Muscle layer of colon (tissue), 2 donors: ENCODE measurements at regions not wholly inside any gene's neighbourhood (a gene's known extent, or its start where the extent isn't known, plus 50 kb on each side); places are given as distances from the start of the nearest gene placed in this dataset.

ENCODE experiments used
- H3K27ac ChIP-seq: one replicate; pipeline ENCODE4 v1.7.0; 2013; ENCODE audit warnings: low read depth, mild to moderate bottlenecking, low read length, moderate library complexity
- H3K27me3 ChIP-seq, 2 donors: one replicate each; pipeline ENCODE4 v1.7.0; 2013; ENCODE audit warnings: low read length in 2 of 2, mild to moderate bottlenecking in 2 of 2; ENCODE audit not compliant: insufficient read depth in 2 of 2, control insufficient read depth in 1 of 2
- H3K36me3 ChIP-seq: one replicate; pipeline ENCODE4 v1.7.0; 2013; ENCODE audit warnings: mild to moderate bottlenecking, low read length; ENCODE audit not compliant: insufficient read depth
- H3K4me1 ChIP-seq: one replicate; pipeline ENCODE4 v1.7.0; 2013; ENCODE audit warnings: mild to moderate bottlenecking, low read length; ENCODE audit not compliant: insufficient read depth
- H3K4me3 ChIP-seq, 2 donors: one replicate each; pipeline ENCODE4 v1.7.0; 2013; ENCODE audit warnings: low read length in 2 of 2, low read depth in 1 of 2, mild to moderate bottlenecking in 1 of 2, moderate library complexity in 1 of 2
- H3K9ac ChIP-seq: one replicate; pipeline ENCODE4 v1.7.0; 2013; ENCODE audit warnings: low read length
- H3K9me3 ChIP-seq: one replicate; pipeline ENCODE4 v1.7.0; 2013; ENCODE audit warnings: mild to moderate bottlenecking, low read length
- donor health status: abdominal sarcoma.
- donor health status: Adenocarcinoma of cecum.

- H3K36me3 ChIP-seq, result no peaks in the 10 kb centered on the region
- H3K4me1 ChIP-seq, result no peaks in the 10 kb centered on the region
- H3K27me3 ChIP-seq, result no peaks in the 10 kb centered on the region
- H3K4me3 ChIP-seq, result no peak overlapping the region
- no peak overlapping the region for H3K27ac ChIP-seq
- H3K9ac ChIP-seq, result no peak overlapping the region
- no peaks in the 10 kb centered on the region for H3K9me3 ChIP-seq
Measured at GRCh38 chr6:14202947-14203346, 85.4 kb downstream of the CD83 start.

GRCh38 chr6:14206391-14206790 is 88.8 kb downstream of the CD83 start:
- H3K4me1 ChIP-seq, result peaks cover 7% of the 10 kb centered on the region
- no peaks in the 10 kb centered on the region for H3K36me3 ChIP-seq
- no peaks in the 10 kb centered on the region for H3K27me3 ChIP-seq
- no peak overlapping the region for H3K4me3 ChIP-seq
- H3K9ac ChIP-seq, result no peak overlapping the region
- H3K9me3 ChIP-seq, result no peaks in the 10 kb centered on the region
- H3K27ac ChIP-seq, result no peak overlapping the region

GRCh38 chr6:14207448-14207847 is 89.9 kb downstream of the CD83 start:
- no peak overlapping the region for H3K9ac ChIP-seq
- H3K4me1 ChIP-seq, result peaks cover 13% of the 10 kb centered on the region
- no peaks in the 10 kb centered on the region for H3K9me3 ChIP-seq
- no peak overlapping the region for H3K4me3 ChIP-seq
- H3K36me3 ChIP-seq, result no peaks in the 10 kb centered on the region
- no peak overlapping the region for H3K27ac ChIP-seq
- no peaks in the 10 kb centered on the region for H3K27me3 ChIP-seq

GRCh38 chr6:14209000-14209399 is 91.4 kb downstream of the CD83 start:
- Histone ChIP-seq H3K9me3 (no peaks in the 10 kb centered on the region), H3K4me3 (no peak overlapping the region), H3K27ac (no peak overlapping the region), H3K27me3 (no peaks in the 10 kb centered on the region), H3K9ac (no peak overlapping the region), H3K4me1 (peaks cover 13% of the 10 kb centered on the region), H3K36me3 (no peaks in the 10 kb centered on the region)

GRCh38 chr6:14210077-14210476 is 92.5 kb downstream of the CD83 start:
- Histone ChIP-seq H3K9ac (peak overlapping the region; percentile 71), H3K4me1 (peaks cover 13% of the 10 kb centered on the region), H3K27ac (no peak overlapping the region), H3K4me3 (peak overlapping the region in 1 of 2 donors; percentile 67), H3K27me3 (no peaks in the 10 kb centered on the region), H3K9me3 (no peaks in the 10 kb centered on the region), H3K36me3 (no peaks in the 10 kb centered on the region)

- H3K36me3 ChIP-seq, result no peaks in the 10 kb centered on the region
- peaks cover 13% of the 10 kb centered on the region for H3K4me1 ChIP-seq
- peak overlapping the region; percentile 79 for H3K27ac ChIP-seq
- H3K4me3 ChIP-seq, result peak overlapping the region; percentile 55 to 80
- H3K27me3 ChIP-seq, result no peaks in the 10 kb centered on the region
- no peaks in the 10 kb centered on the region for H3K9me3 ChIP-seq
- peak overlapping the region; percentile 71 for H3K9ac ChIP-seq
Measured at GRCh38 chr6:14210663-14211561, 93.3 kb downstream of the CD83 start.

GRCh38 chr6:14211562-14211942 is 94.0 kb downstream of the CD83 start:
- Histone ChIP-seq H3K9ac (peak overlapping the region; percentile 1), H3K27ac (peak overlapping the region; percentile 79), H3K36me3 (no peaks in the 10 kb centered on the region), H3K27me3 (no peaks in the 10 kb centered on the region), H3K4me3 (peak overlapping the region; percentile 30 to 80), H3K4me1 (peaks cover 13% of the 10 kb centered on the region), H3K9me3 (no peaks in the 10 kb centered on the region)

GRCh38 chr6:14212020-14212419 is 94.4 kb downstream of the CD83 start:
- peak overlapping the region; percentile 79 for H3K27ac ChIP-seq
- H3K4me3 ChIP-seq, result no peak overlapping the region
- peaks cover 13% of the 10 kb centered on the region for H3K4me1 ChIP-seq

GRCh38 chr6:14212632-14213031 is 95.1 kb downstream of the CD83 start:
- Histone ChIP-seq H3K9ac (no peak overlapping the region), H3K4me1 (peaks cover 13% of the 10 kb centered on the region), H3K4me3 (no peak overlapping the region), H3K36me3 (no peaks in the 10 kb centered on the region), H3K9me3 (no peaks in the 10 kb centered on the region), H3K27ac (no peak overlapping the region), H3K27me3 (no peaks in the 10 kb centered on the region)

More at GRCh38 chr6:14212020-14212419, 94.4 kb downstream of the CD83 start:
- Histone ChIP-seq H3K9ac (peak overlapping the region; percentile 1), H3K27me3 (no peaks in the 10 kb centered on the region), H3K9me3 (no peaks in the 10 kb centered on the region), H3K36me3 (no peaks in the 10 kb centered on the region)

GRCh38 chr6:14216946-14217684 is 99.5 kb downstream of the CD83 start:
- Histone ChIP-seq H3K4me3 (no peak overlapping the region), H3K9ac (no peak overlapping the region), H3K9me3 (no peaks in the 10 kb centered on the region)

GRCh38 chr6:14217728-14218518 is 100.4 kb downstream of the CD83 start:
- Histone ChIP-seq H3K36me3 (no peaks in the 10 kb centered on the region), H3K9ac (no peak overlapping the region), H3K9me3 (no peaks in the 10 kb centered on the region), H3K4me1 (no peaks in the 10 kb centered on the region), H3K27me3 (no peaks in the 10 kb centered on the region), H3K4me3 (no peak overlapping the region), H3K27ac (no peak overlapping the region)

More at GRCh38 chr6:14216946-14217684, 99.5 kb downstream of the CD83 start:
- no peaks in the 10 kb centered on the region for H3K4me1 ChIP-seq
- no peak overlapping the region for H3K27ac ChIP-seq
- no peaks in the 10 kb centered on the region for H3K27me3 ChIP-seq
- no peaks in the 10 kb centered on the region for H3K36me3 ChIP-seq
